Right atrium auricular region (tissue), 2 donors: ENCODE measurements at regions not wholly inside any gene's neighbourhood (a gene's known extent, or its start where the extent isn't known, plus 50 kb on each side); places are given as distances from the start of the nearest gene placed in this dataset.

ENCODE experiments used
- DNase-seq: peaks from one replicate; pipeline ENCODE4 v3.0.0-alpha.2; 2019; ENCODE audit warnings: low spot score
- H3K27ac ChIP-seq, 2 donors: fragments of 200-600 bp; sonication (generic); 1 replicate in 1 of 2; 2 replicates in 1 of 2; pipeline ENCODE4 v1.5.1; 2016 to 2019
- H3K27me3 ChIP-seq, 2 donors: fragments of 200-600 bp; sonication (generic); one replicate each; pipeline versions ENCODE4 v1.5.1 to v1.6.0; 2017 to 2019
- H3K36me3 ChIP-seq: fragments of 200-600 bp; sonication (generic); one replicate; pipeline ENCODE4 v1.5.1; 2016
- H3K4me1 ChIP-seq, 2 donors: fragments of 200-600 bp; sonication (generic); one replicate each; pipeline versions ENCODE4 v1.5.1 to v1.6.0; 2017 to 2019
- H3K4me3 ChIP-seq, 2 donors: fragments of 200-600 bp; sonication (generic); 1 replicate in 1 of 2; 2 replicates in 1 of 2; pipeline ENCODE4 v1.5.1; 2017 to 2019; ENCODE audit warnings: mild to moderate bottlenecking in 1 of 2, moderate library complexity in 1 of 2
- H3K9me3 ChIP-seq, 2 donors: fragments of 200-600 bp; sonication (generic); one replicate each; pipeline ENCODE4 v1.5.1; 2019
- CTCF ChIP-seq, 2 donors: fragments of 200-600 bp; sonication (generic); IDR thresholded peaks; one replicate each; pipeline ENCODE4 v1.5.1; 2019; ENCODE audit warnings: antibody characterized with exemption in 2 of 2

GRCh38 chr15:29880341-29880740, 58.1 kb upstream of the TJP1 start:
- Histone ChIP-seq H3K4me3 (no peak overlapping the region), H3K9me3 (no peaks in the 10 kb centered on the region), H3K4me1 (peaks cover 0 to 24% of the 10 kb centered on the region in 2 donors)

GRCh38 chr15:29874977-29875376, 52.7 kb upstream of the TJP1 start:
- H3K4me3 ChIP-seq = no peak overlapping the region
- H3K27ac ChIP-seq = no peak overlapping the region
- peaks cover 0 to 38% of the 10 kb centered on the region in 2 donors for H3K4me1 ChIP-seq
- H3K27me3 ChIP-seq = no peaks in the 10 kb centered on the region
- H3K36me3 ChIP-seq = no peaks in the 10 kb centered on the region
- no peaks in the 10 kb centered on the region for H3K9me3 ChIP-seq
- DNase-seq = no peak
- TF ChIP-seq CTCF (IDR thresholded peaks at IDR 0.05) = no peak

More at GRCh38 chr15:29880341-29880740, 58.1 kb upstream of the TJP1 start:
- TF ChIP-seq CTCF (IDR thresholded peaks at IDR 0.05) = no peak
- DNase-seq = no peak
- no peaks in the 10 kb centered on the region for H3K27me3 ChIP-seq
- no peak overlapping the region for H3K27ac ChIP-seq
- no peaks in the 10 kb centered on the region for H3K36me3 ChIP-seq

GRCh38 chr15:29873947-29874411, 51.7 kb upstream of the TJP1 start:
- peaks cover 0 to 46% of the 10 kb centered on the region in 2 donors for H3K4me1 ChIP-seq
- H3K4me3 ChIP-seq = no peak overlapping the region
- no peak for TF ChIP-seq CTCF (IDR thresholded peaks at IDR 0.05)
- H3K27me3 ChIP-seq = no peaks in the 10 kb centered on the region
- H3K36me3 ChIP-seq = no peaks in the 10 kb centered on the region
- peak overlapping the region in 1 of 2 donors; percentile 15 for H3K27ac ChIP-seq
- DNase-seq = no peak
- H3K9me3 ChIP-seq = no peaks in the 10 kb centered on the region

- no peak overlapping the region for H3K4me3 ChIP-seq
- TF ChIP-seq CTCF (IDR thresholded peaks at IDR 0.05) = no peak
- H3K4me1 ChIP-seq = peaks cover 0 to 46% of the 10 kb centered on the region in 2 donors
- H3K36me3 ChIP-seq = no peaks in the 10 kb centered on the region
- H3K9me3 ChIP-seq = no peaks in the 10 kb centered on the region
- DNase-seq = no peak
- no peaks in the 10 kb centered on the region for H3K27me3 ChIP-seq
- peak overlapping the region in 1 of 2 donors; percentile 15 for H3K27ac ChIP-seq
These were observed 51.0 kb upstream of the TJP1 start for GRCh38 chr15:29873264-29873663.

- no peaks in the 10 kb centered on the region for H3K36me3 ChIP-seq
- no peak for TF ChIP-seq CTCF (IDR thresholded peaks at IDR 0.05)
- H3K4me1 ChIP-seq = peaks cover 0 to 46% of the 10 kb centered on the region in 2 donors
- no peak overlapping the region for H3K27ac ChIP-seq
- no peaks in the 10 kb centered on the region for H3K27me3 ChIP-seq
- H3K4me3 ChIP-seq = no peak overlapping the region
- H3K9me3 ChIP-seq = no peaks in the 10 kb centered on the region
- no peak for DNase-seq
These were observed 50.4 kb upstream of the TJP1 start for GRCh38 chr15:29872716-29873115.
